HG03457 (cell line): ENCODE measurements at regions not wholly inside any gene's neighbourhood (a gene's known extent, or its start where the extent isn't known, plus 50 kb on each side); places are given as distances from the start of the nearest gene placed in this dataset.
"Not testable (repeated sequence)": the region's sequence is repeated elsewhere in the genome, so short reads cannot be mapped to it uniquely, and the experiment has no call there.

Experiments
- ATAC-seq: cut with Tn5 transposase; IDR thresholded peaks from one replicate; pipeline ENCODE4 v1.9.1; 2021; ENCODE audit warnings: moderate number of reproducible peaks; ENCODE audit not compliant: unreplicated experiment

GRCh38 chr15:79602180-79602579 lies 170.0 kb downstream of the MINAR1 start:
- no peak for ATAC-seq

- ATAC-seq, result no peak
Measured at GRCh38 chr15:79602731-79603130, 170.6 kb downstream of the MINAR1 start.

- no peak for ATAC-seq
Measured at GRCh38 chr15:79606831-79607355, 174.8 kb downstream of the MINAR1 start.

GRCh38 chr15:79608066-79608864 lies 176.1 kb downstream of the MINAR1 start:
- no peak for ATAC-seq

GRCh38 chr15:79609506-79609905 lies 177.4 kb downstream of the MINAR1 start:
- ATAC-seq, result no peak

GRCh38 chr15:79610021-79610420 lies 177.9 kb downstream of the MINAR1 start:
- no peak for ATAC-seq

GRCh38 chr15:79615754-79616153 lies 183.6 kb downstream of the MINAR1 start:
- no peak for ATAC-seq

- no peak for ATAC-seq
Measured at GRCh38 chr15:79617071-79617470, 184.9 kb downstream of the MINAR1 start.

GRCh38 chr15:79620112-79620857 lies 188.1 kb downstream of the MINAR1 start:
- no peak for ATAC-seq

- not testable (repeated sequence) for ATAC-seq
Measured at GRCh38 chr15:79621805-79622204, 189.7 kb downstream of the MINAR1 start.

GRCh38 chr15:79623488-79623887 lies 191.4 kb downstream of the MINAR1 start:
- ATAC-seq, result no peak

GRCh38 chr15:79629687-79630086 lies 197.6 kb downstream of the MINAR1 start:
- ATAC-seq, result no peak

GRCh38 chr15:79632457-79632856 lies 200.3 kb downstream of the MINAR1 start:
- ATAC-seq, result no peak

- ATAC-seq, result no peak
Measured at GRCh38 chr15:79635149-79635771, 203.1 kb downstream of the MINAR1 start.

- no peak for ATAC-seq
Measured at GRCh38 chr15:79635897-79636561, 203.9 kb downstream of the MINAR1 start.

- ATAC-seq, result no peak
Measured at GRCh38 chr15:79640206-79640605, 208.1 kb downstream of the MINAR1 start.

- no peak for ATAC-seq
Measured at GRCh38 chr15:79641841-79642240, 209.7 kb downstream of the MINAR1 start.

- ATAC-seq, result no peak
Measured at GRCh38 chr15:79643393-79643792, 211.3 kb downstream of the MINAR1 start.

- no peak for ATAC-seq
Measured at GRCh38 chr15:79644091-79644490, 212.0 kb downstream of the MINAR1 start.

- not testable (repeated sequence) for ATAC-seq
Measured at GRCh38 chr15:79652972-79653371, 220.8 kb downstream of the MINAR1 start.

- ATAC-seq, result no peak
Measured at GRCh38 chr15:79653533-79653932, 221.4 kb downstream of the MINAR1 start.
